ENCODE measurements at regions not wholly inside any gene's neighbourhood (a gene's known extent, or its start where the extent isn't known, plus 50 kb on each side); places are given as distances from the start of the nearest gene placed in this dataset.
A peak's percentile ranks its signal among the peaks of the same experiment; 100 is the strongest.

- TF ChIP-seq CTCF (IDR thresholded peaks at IDR 0.05) = no peak
- no peaks in the 10 kb centered on the region for H3K9me3 ChIP-seq
- no peaks in the 10 kb centered on the region for H3K36me3 ChIP-seq
- intact Hi-C loops (cut with DNase I) = no loop called here
- no peak overlapping the region for H3K27ac ChIP-seq
- H3K4me1 ChIP-seq = peaks cover 11% of the 10 kb centered on the region
- no peaks in the 10 kb centered on the region for H3K27me3 ChIP-seq
- no peak overlapping the region for H3K4me3 ChIP-seq
- peak in 1 of 2 donors; percentile 77 for DNase-seq (ENCODE audit: extremely low spot score in 2 of 2)
These were observed 121.6 kb downstream of the OAT start for GRCh38 chr10:124296813-124297788.

DNA sequence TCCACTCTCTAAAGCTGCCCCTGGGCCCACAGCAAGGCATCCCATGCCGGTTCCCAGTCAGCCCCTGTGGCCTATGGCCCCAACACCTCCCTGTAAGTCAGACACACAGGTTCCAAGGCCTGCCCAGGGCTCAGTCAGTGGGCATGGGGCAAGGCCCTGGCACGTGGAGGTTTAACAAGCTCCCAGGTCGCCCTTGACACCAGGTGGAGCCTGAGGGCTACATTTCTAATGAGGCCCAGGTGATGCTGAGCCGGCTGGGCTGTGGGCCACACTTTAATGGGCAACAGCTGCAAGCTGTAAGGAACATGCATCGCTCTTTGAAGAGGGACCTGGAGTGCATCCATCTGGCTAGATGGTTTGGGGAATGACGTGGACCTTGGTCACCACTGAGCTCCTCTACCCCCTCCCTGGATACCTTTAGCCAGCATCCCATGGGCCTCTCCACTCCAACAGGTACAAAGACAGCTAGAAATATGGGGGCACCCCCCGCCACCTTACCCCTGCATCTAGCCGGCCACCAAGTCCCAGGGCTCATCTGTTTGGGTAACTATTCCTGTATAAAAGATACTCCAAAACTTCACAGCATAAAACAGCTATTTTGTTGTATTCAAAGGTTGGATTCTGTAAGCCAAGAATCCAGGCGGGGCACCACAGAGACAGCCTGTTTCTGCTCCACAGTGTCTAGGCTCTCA lies 122.5 kb downstream of the OAT start:
- no peak for TF ChIP-seq CTCF (IDR thresholded peaks at IDR 0.05)
- TF ChIP-seq POLR2AphosphoS5 (IDR thresholded peaks at IDR 0.05; ENCODE audit: insufficient read depth in 1 of 2, low read depth in 1 of 2) = no peak
- no peak for TF ChIP-seq POLR2A (IDR thresholded peaks at IDR 0.05)
- H3K36me3 ChIP-seq = no peaks in the 10 kb centered on the region
- intact Hi-C loops (cut with DNase I) = no loop called here
- no peaks in the 10 kb centered on the region for H3K27me3 ChIP-seq
- H3K27ac ChIP-seq = no peak overlapping the region
- H3K4me1 ChIP-seq = peaks cover 11% of the 10 kb centered on the region
- DNase-seq (ENCODE audit: extremely low spot score in 2 of 2) = peak in 1 of 2 donors; percentile 87
- H3K4me3 ChIP-seq = no peak overlapping the region
- no peaks in the 10 kb centered on the region for H3K9me3 ChIP-seq

- H3K4me1 ChIP-seq = peaks cover 11% of the 10 kb centered on the region
- peak in 1 of 2 donors; percentile 83 for DNase-seq (ENCODE audit: extremely low spot score in 2 of 2)
- no peak for TF ChIP-seq POLR2A (IDR thresholded peaks at IDR 0.05)
- TF ChIP-seq POLR2AphosphoS5 (IDR thresholded peaks at IDR 0.05; ENCODE audit: insufficient read depth in 1 of 2, low read depth in 1 of 2) = no peak
- no peak overlapping the region for H3K4me3 ChIP-seq
- intact Hi-C loops (cut with DNase I) = no loop called here
- no peaks in the 10 kb centered on the region for H3K36me3 ChIP-seq
- no peaks in the 10 kb centered on the region for H3K27me3 ChIP-seq
- no peaks in the 10 kb centered on the region for H3K9me3 ChIP-seq
- no peak overlapping the region for H3K27ac ChIP-seq
These were observed 123.6 kb downstream of the OAT start for GRCh38 chr10:124294811-124295770.

GRCh38 chr10:124293616-124294449 lies 124.9 kb downstream of the OAT start:
- intact Hi-C loops (cut with DNase I) = no loop called here
- no peak overlapping the region for H3K27ac ChIP-seq
- peak in 1 of 2 donors; percentile 67 for DNase-seq (ENCODE audit: extremely low spot score in 2 of 2)
- H3K9me3 ChIP-seq = no peaks in the 10 kb centered on the region
- no peaks in the 10 kb centered on the region for H3K36me3 ChIP-seq
- no peaks in the 10 kb centered on the region for H3K27me3 ChIP-seq
- H3K4me3 ChIP-seq = no peak overlapping the region
- H3K4me1 ChIP-seq = peaks cover 11% of the 10 kb centered on the region
- TF ChIP-seq POLR2A (IDR thresholded peaks at IDR 0.05) (no peak), POLR2AphosphoS5 (IDR thresholded peaks at IDR 0.05; ENCODE audit: insufficient read depth in 1 of 2, low read depth in 1 of 2) (no peak), CTCF (IDR thresholded peaks at IDR 0.05) (no peak)
